GM19468 (cell line): ENCODE measurements at regions not wholly inside any gene's neighbourhood (a gene's known extent, or its start where the extent isn't known, plus 50 kb on each side); places are given as distances from the start of the nearest gene placed in this dataset.
A peak's percentile ranks its signal among the peaks of the same experiment; 100 is the strongest.
"Not testable (repeated sequence)": the region's sequence is repeated elsewhere in the genome, so short reads cannot be mapped to it uniquely, and the experiment has no call there.

Experiments used
- ATAC-seq: cut with Tn5 transposase; IDR thresholded peaks from one replicate; pipeline ENCODE4 v1.9.1; 2021; ENCODE audit warnings: mild to moderate bottlenecking, moderate library complexity, moderate number of reproducible peaks; ENCODE audit not compliant: unreplicated experiment; ENCODE audit errors: extremely low read depth

- no peak for ATAC-seq
These were observed 620.4 kb downstream of the SLCO4C1 start for GRCh38 chr5:101675510-101676219.

- no peak for ATAC-seq
These were observed 623.0 kb downstream of the SLCO4C1 start for GRCh38 chr5:101673120-101673519.

DNA sequence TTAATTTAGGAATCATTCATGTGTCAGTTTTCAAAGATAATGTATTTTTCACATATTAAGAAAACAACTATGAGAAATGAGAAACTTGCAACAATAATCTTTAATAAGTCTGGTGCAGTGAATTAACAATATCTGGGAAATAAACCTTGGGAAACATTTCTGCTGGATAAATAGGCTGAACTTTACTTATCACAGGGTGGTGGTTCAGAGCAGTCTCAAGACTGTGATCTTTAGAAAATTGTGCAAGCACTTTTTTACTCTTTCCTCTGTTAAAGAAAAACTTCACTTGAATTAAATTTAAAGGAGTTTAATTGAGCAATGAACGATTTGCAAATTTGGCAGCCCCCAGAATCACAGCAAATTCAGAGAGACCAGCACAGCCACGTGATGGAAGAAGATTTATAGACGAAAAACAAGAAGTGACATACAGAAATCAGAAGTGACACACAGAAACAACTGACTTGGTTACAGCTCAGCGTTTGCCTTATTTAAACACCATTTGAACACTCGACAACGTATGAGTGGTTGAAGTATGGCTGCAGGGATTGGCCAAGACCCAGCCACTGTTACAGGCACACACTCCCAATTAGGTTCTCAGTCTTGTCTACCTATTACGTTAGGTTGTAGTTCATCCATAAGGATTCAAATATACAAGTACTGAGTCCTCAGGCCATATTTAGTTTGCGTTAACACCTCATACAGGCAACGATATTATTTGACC lies 631.9 kb downstream of the SLCO4C1 start:
- no peak for ATAC-seq

DNA sequence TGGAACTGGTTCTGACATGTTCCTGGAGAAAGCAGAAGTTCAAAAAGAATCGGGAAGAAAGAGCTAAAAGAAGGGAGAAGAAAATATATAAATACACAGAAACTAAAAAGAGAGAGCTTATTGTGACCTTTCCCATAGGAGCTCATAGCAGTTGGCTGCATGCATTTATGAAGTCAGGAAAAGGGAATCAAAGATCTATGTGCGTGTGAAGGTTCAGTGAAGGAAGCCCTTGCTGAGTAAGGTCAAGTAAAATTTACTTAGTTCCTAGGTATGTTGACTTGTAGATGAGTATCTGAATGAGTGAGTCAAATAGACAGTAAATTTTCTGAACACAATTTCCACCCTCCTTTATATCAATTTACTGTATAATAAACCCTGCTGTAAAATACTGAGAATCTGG lies 632.5 kb downstream of the SLCO4C1 start:
- no peak for ATAC-seq

DNA sequence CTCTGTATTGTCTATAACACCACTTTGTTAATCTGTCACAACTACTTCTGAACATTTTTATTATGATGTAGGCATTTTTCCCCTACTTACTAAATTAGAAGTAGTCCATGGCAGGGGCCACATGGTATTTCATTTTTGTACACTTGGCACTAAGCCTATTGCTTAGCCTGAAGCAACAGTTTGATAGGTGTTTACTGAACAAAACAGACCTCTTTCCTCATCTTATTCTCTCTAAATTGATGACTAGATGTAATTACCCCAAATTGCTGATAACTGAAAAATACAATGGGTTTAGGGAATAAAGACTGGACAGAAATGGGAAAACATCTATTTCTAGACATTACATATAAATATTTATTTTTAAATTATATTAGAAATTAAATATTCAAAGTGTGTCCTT lies 633.8 kb downstream of the SLCO4C1 start:
- ATAC-seq = no peak

DNA sequence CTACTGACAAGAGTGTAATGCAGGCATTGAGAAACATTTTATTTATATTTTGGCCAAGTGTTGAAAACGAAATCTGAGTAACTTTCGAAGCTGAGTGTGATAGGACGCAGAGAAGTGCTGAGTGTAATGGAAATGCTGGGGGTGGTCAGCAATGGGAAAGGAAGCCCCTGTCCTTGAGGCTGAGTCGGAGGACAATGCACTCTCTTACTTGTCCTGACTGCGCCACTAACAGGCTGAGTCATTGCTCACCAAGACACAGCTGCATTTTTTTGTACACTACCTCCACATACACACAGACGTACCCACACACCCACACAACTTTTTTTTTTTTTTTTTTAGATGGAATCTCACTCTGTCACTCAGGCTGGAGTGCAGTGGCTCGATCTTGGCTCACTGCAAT lies 637.7 kb downstream of the SLCO4C1 start:
- ATAC-seq = no peak

- ATAC-seq = no peak
These were observed 642.1 kb downstream of the SLCO4C1 start for GRCh38 chr5:101653996-101654395.

- ATAC-seq = no peak
These were observed 648.2 kb downstream of the SLCO4C1 start for GRCh38 chr5:101647861-101648260.

- ATAC-seq = no peak
These were observed 652.3 kb downstream of the SLCO4C1 start for GRCh38 chr5:101643794-101644193.

- ATAC-seq = no peak
These were observed 658.5 kb downstream of the SLCO4C1 start for GRCh38 chr5:101637599-101637998.

DNA sequence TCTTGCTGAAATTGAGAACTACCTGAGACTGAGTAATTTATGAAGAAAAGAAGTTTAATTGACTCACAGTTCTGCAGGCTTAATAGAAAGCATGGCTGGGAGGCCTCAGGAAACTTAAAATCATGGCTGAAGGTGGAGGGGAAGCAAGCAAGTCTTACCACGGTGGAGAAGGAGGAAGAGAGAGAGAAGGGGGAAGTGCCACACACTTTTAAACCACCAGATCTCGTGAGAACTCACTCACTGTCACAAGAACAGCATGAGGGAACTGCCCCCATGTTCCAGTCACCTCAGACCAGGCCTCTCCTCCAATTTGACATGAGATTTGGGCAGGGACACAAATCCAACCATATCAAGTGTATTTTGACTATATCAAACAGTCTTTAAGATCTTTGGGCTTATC lies 668.3 kb downstream of the SLCO4C1 start:
- ATAC-seq = not testable (repeated sequence)

- no peak for ATAC-seq
These were observed 669.5 kb downstream of the SLCO4C1 start for GRCh38 chr5:101626572-101626971.

DNA sequence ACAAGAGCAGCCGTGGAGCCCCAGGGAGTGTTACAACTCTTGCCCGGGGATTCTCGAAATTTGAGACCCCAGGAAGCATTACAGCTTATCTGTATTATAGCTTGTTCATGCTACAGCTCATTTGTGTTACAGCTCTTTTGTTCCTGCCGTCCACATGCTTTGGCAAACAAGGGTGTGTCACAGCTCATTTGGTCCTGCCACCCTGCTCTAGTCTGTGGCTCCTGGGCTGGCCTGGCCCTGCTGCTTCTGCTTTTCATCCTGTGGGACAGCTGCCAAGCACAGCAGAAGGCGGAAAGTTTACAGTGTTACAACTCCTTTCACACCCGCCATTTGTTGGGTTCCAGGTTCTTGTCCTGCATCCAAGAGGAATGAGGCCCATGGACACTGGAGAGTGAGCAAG lies 685.0 kb downstream of the SLCO4C1 start:
- ATAC-seq = no peak

- ATAC-seq = no peak
These were observed 687.8 kb downstream of the SLCO4C1 start for GRCh38 chr5:101608322-101608721.

DNA sequence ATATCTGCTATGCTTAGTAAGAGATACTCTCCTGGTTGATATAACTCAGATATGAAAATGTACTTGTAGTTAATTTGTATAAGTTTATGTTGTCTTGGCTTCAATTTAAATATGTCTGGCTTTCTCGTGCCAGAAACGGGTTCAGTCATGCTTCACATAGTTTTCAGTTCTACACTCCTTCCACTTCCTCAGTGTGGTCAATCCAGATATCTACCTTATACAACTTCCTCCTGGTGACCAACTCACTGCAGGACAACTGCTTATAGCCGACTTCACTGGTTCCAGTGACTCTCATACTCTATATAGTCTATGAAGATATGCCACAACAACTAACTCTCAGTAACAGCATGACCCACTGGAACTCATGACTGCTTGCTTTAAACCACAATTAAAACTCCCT lies 690.4 kb downstream of the SLCO4C1 start:
- ATAC-seq = peak; percentile 38

DNA sequence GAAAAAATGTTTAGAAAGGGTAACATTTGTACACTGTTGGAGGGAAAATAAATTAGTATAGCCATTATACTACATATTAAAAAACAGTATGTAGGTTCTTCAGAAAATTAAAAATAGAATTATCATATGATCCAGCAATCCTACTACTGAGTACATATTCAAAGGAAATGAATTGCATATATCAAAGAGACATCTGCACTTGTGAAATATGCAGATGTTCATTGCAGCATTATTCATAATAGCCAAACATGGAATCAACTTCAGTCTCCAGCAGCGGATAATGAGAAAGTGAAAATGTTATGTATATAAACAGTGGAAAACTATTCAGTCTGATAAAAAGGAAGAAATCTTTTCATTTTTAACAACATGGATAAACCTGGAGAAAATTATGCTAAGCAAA lies 695.5 kb downstream of the SLCO4C1 start:
- no peak for ATAC-seq

GRCh38 chr5:101590384-101590783 lies 687.3 kb upstream of the ST8SIA4 start:
- no peak for ATAC-seq

DNA sequence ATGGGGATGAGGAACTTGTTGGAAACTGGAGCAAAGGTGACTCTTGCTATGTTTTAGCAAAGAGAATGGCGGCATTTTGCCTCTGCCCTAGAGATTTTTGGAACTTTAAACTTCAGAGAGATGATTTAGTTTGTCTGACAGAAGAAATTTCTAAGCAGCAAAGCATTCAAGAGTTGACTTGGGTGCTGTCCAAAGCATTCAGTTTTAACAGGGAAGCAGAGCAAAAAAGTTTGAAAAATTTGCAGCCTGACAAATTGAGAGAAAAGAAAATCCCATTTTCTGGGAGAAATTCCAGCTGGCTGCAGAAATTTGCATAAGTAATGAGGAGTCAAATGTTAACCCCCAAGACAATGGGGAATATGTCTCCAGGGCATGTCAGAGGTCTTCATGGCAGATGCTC lies 682.3 kb upstream of the ST8SIA4 start:
- ATAC-seq = no peak

DNA sequence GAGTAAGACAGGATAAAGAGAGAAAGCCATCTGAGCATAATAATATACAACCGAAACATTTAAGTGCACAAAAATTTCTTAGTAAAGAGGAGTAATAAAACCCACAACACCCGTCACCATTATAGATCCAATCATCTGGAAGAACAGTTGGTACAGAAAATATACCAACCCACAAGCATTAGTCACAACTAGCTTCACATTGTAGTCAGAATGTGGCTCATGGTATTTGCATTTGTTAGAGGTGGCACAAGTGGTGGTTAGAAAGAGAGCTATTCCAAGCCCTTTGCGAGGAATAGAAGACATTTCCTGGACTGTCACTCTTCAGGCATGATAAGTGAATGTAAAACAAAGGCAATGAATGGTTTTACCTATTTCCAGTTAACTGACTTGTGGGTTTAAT lies 677.5 kb upstream of the ST8SIA4 start:
- ATAC-seq = no peak

DNA sequence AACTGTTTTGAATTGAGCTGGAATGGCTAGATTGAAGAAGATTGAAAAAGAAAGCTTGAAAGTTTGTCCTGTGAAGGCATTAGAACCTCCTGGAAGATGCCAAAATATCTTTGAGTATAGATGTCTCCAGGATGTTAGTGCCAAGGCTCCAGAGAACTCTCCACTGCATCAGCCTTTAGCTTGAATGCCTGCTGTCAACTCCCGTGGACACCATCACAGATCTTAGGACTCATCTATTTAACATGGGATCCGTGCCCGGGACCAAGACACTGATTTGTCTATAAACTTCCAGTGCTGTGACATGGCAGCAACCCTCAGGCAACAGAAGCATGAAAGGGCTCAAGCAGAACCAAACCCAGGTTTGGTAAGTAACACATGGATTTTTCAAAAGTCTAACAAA lies 670.9 kb upstream of the ST8SIA4 start:
- ATAC-seq = no peak

GRCh38 chr5:101561018-101561417 lies 657.9 kb upstream of the ST8SIA4 start:
- no peak for ATAC-seq

DNA sequence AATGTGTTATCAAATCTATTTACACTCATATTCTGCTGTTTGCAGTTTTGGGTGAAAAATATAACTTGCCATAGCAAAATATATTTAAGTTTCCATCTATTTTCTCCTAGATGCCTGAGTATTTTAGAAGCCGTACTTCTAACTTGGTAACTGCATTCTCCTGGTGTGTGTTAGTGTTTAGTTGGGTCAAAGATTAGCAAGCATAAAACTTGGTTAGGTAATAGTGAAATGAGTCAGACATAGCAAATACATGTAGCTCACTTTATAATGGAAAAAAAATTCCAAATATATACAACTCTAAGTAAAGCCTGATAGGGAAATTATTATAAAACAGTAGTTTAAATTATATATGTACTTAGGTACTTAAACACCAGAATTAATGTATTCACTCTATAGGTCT lies 640.7 kb upstream of the ST8SIA4 start:
- ATAC-seq = no peak
